A673 (cell line): ENCODE measurements at regions not wholly inside any gene's neighbourhood (a gene's known extent, or its start where the extent isn't known, plus 50 kb on each side); places are given as distances from the start of the nearest gene placed in this dataset.

Source experiments
- BruUV-seq: library from RNA; stranded (reverse); fragments of 400-500 nt; replicated peaks from 2 replicates; lab custom pipeline; 2021; lab: Mats Ljungman, UMichigan
- CTCF ChIA-PET: fragments of 300-600 bp; sonication (Branson Sonifier 250); formaldehyde crosslinking; loops from one replicate; lab custom pipeline; 2022; ENCODE audit warnings: antibody characterized with exemption; lab: Charles Lee
- POLR2A ChIA-PET: fragments of 300-600 bp; sonication (Branson Sonifier 250); formaldehyde crosslinking; loops from one replicate; lab custom pipeline; 2022; ENCODE audit warnings: antibody characterized with exemption; ENCODE audit not compliant: low non-redundant PET; lab: Charles Lee
- DNase-seq: peaks from one replicate; pipeline ENCODE4 v3.0.0-alpha.2; 2015; ENCODE audit warnings: low spot score
- H3K27ac ChIP-seq: fragments of 200-600 bp; sonication (generic); 2 replicates; pipeline ENCODE4 v1.5.1; 2016; ENCODE audit warnings: mixed run types, low read depth, mild to moderate bottlenecking, mixed read lengths, antibody characterized with exemption, low read length; ENCODE audit not compliant: poor library complexity, severe bottlenecking
- H3K27me3 ChIP-seq: fragments of 200-600 bp; sonication (generic); replicated peaks from 2 replicates; pipeline ENCODE4 v1.6.1; 2017; ENCODE audit warnings: mixed run types, low read depth, mild to moderate bottlenecking, mixed read lengths, antibody characterized with exemption, low read length; ENCODE audit not compliant: insufficient read depth, poor library complexity
- H3K36me3 ChIP-seq: fragments of 200-600 bp; sonication (generic); 2 replicates; pipeline ENCODE4 v1.6.1; 2016; ENCODE audit warnings: mixed run types, mild to moderate bottlenecking, mixed read lengths, antibody characterized with exemption, low read length; ENCODE audit not compliant: insufficient read depth, poor library complexity, severe bottlenecking
- H3K4me1 ChIP-seq: fragments of 200-600 bp; sonication (generic); 2 replicates; pipeline ENCODE4 v1.6.1; 2017; ENCODE audit warnings: mixed run types, mild to moderate bottlenecking, mixed read lengths, antibody characterized with exemption, low read length; ENCODE audit not compliant: insufficient read depth, poor library complexity, severe bottlenecking
- H3K4me3 ChIP-seq: fragments of 200-600 bp; sonication (generic); 2 replicates; pipeline ENCODE4 v1.5.1; 2016; ENCODE audit warnings: low read depth, mixed run types, mild to moderate bottlenecking, mixed read lengths, low read length; ENCODE audit not compliant: poor library complexity, severe bottlenecking
- H3K9me3 ChIP-seq: fragments of 200-600 bp; sonication (generic); 2 replicates; pipeline ENCODE4 v1.6.1; 2016; ENCODE audit warnings: mixed run types, low read depth, mild to moderate bottlenecking, mixed read lengths, antibody characterized with exemption, low read length; ENCODE audit not compliant: poor library complexity, severe bottlenecking
- CTCF ChIP-seq: fragments of 300-800, 200-600 bp; sonication (generic); conservative IDR thresholded peaks from 2 replicates; pipeline ENCODE4 v1.5.1; 2017; ENCODE audit warnings: low read depth, mild to moderate bottlenecking, antibody characterized with exemption, low read length, moderate library complexity, mixed read lengths
- EZH2 ChIP-seq: fragments of 200-600 bp; sonication (generic); IDR thresholded peaks from 2 replicates; pipeline ENCODE4 v1.6.1; 2017; ENCODE audit warnings: borderline replicate concordance, low read depth, mild to moderate bottlenecking, mixed read lengths, antibody characterized with exemption, low read length; ENCODE audit not compliant: poor library complexity, severe bottlenecking
- intact Hi-C: fragments of 100-400 bp; cut with micrococcal nuclease; formaldehyde crosslinking; loops from one replicate; pipeline ENCODE4 v1.10.0; 2022; ENCODE audit not compliant: unreplicated experiment

- CTCF ChIA-PET = no interaction called here
- intact Hi-C loops = no loop called here
Measured at GRCh38 chr2:156763174-156763573, 327.0 kb downstream of the GPD2 start.

DNA sequence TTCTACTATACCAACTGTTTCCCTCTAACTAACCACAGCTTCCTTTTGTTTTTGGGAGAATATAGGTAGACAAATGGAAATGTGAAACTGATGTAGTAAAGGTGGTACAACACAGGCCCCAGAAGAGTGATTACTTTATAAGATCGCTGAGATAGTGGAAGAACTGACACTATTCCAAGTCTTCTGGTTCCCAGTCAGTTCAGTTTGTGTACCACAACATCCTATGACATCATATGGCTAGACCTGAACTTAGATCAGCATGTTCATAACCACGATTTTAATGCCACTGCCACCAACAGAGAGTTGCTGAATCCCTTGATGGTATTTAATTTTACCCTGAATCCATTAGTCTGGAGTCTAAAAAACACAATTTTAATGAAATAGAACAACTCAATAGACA lies 328.9 kb downstream of the GPD2 start:
- POLR2A ChIA-PET = no interaction called here
- TF ChIP-seq EZH2 (no peak), CTCF (no peak)

More at GRCh38 chr2:156763174-156763573, 327.0 kb downstream of the GPD2 start:
- TF ChIP-seq EZH2 = no peak
- TF ChIP-seq CTCF = no peak
- POLR2A ChIA-PET = no interaction called here
- no peaks in the 10 kb centered on the region for H3K4me1 ChIP-seq
- H3K27me3 ChIP-seq = no peaks in the 10 kb centered on the region
- H3K4me3 ChIP-seq = no peak overlapping the region
- H3K9me3 ChIP-seq = no peaks in the 10 kb centered on the region
- H3K27ac ChIP-seq = no peak overlapping the region
- H3K36me3 ChIP-seq = no peaks in the 10 kb centered on the region
- BruUV-seq = no TSS peak
- DNase-seq = no peak

DNA sequence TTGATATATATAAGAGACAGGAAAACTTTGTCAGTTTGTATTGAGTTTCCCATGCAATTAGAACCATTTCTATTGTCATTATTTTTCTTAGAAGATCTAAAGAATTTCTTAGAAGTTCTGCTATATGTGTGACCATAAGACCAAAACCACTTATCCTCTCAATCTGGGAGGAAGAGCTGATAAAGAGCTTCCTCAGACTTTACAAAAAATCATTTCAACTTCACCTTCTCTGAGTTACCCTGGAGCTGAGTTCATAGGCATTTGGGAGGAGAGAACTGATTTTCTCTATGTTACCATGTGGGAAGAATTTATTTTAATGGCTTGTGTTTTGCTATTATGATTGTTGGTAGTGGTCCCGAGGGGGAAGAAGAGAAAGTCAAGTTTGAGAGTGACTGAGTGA lies 329.3 kb downstream of the GPD2 start:
- CTCF ChIA-PET = no interaction called here
- no peak for DNase-seq
- Histone ChIP-seq H3K4me1 (no peaks in the 10 kb centered on the region), H3K27ac (no peak overlapping the region), H3K4me3 (no peak overlapping the region), H3K27me3 (no peaks in the 10 kb centered on the region), H3K36me3 (no peaks in the 10 kb centered on the region), H3K9me3 (no peaks in the 10 kb centered on the region)
- no peak for TF ChIP-seq CTCF
- no peak for TF ChIP-seq EZH2
- no TSS peak for BruUV-seq
- intact Hi-C loops = no loop called here
- POLR2A ChIA-PET = no interaction called here

More for the DNA sequence above, 328.9 kb downstream of the GPD2 start:
- DNase-seq = no peak
- Histone ChIP-seq H3K4me3 (no peak overlapping the region), H3K9me3 (no peaks in the 10 kb centered on the region), H3K27me3 (no peaks in the 10 kb centered on the region), H3K4me1 (no peaks in the 10 kb centered on the region), H3K36me3 (no peaks in the 10 kb centered on the region), H3K27ac (no peak overlapping the region)
- BruUV-seq = no TSS peak
- CTCF ChIA-PET = no interaction called here
- intact Hi-C loops = no loop called here
